GM18951 (cell line): ENCODE measurements at regions not wholly inside any gene's neighbourhood (a gene's known extent, or its start where the extent isn't known, plus 50 kb on each side); places are given as distances from the start of the nearest gene placed in this dataset.

Experiments used
- POLR2A ChIP-seq: IDR thresholded peaks from 4 replicates; pipeline ENCODE4 v1.6.1; 2011; ENCODE audit warnings: mild to moderate bottlenecking; ENCODE audit not compliant: insufficient read length, insufficient read depth; ENCODE audit errors: extremely low read depth
- in situ Hi-C: fragments of 300-500 bp; cut with MboI; formaldehyde crosslinking; loops from one replicate; pipeline ENCODE4 v1.12.0; 2022; ENCODE audit warnings: low sequenced_read_pairs, mixed read lengths, inconsistent platforms; ENCODE audit not compliant: unreplicated experiment

DNA sequence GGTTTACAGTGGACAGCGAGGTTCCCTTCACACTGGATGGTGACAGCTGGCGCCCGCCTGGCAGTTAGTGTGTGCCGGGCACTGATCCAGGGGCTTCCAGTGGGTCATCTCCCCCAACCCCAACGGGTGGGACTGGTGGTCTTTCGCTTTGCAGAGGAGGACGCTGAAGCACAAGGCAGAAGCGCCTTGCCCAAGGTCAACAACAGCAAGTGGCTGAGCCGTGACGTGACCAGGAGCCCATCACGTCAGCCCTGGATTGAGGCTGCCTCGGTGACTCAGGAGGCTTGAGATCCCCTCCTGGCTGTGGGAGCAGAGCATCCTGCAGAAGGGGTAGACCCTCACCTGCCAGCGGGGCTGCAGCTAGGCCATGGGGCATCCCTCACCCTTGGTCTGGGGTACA is 215.3 kb downstream of the RBFOX3 start:
- TF ChIP-seq POLR2A = no peak
- in situ Hi-C loops = loop anchor here (10.0 kb wide), 1 partner anchor 311 kb away; no protein-coding TSS in a partner anchor

- in situ Hi-C loops = loop anchor here (10.0 kb wide), 1 partner anchor 310 kb away; no protein-coding TSS in a partner anchor
- no peak for TF ChIP-seq POLR2A
Measured at GRCh38 chr17:79395066-79395465, 215.8 kb downstream of the RBFOX3 start.

- no peak for TF ChIP-seq POLR2A
- in situ Hi-C loops = loop anchor here (10.0 kb wide), 1 partner anchor 309 kb away; no protein-coding TSS in a partner anchor
Measured at GRCh38 chr17:79393358-79394052, 217.3 kb downstream of the RBFOX3 start.

GRCh38 chr17:79392598-79392997 is 218.3 kb downstream of the RBFOX3 start:
- TF ChIP-seq POLR2A = no peak
- in situ Hi-C loops = loop anchor here (10.0 kb wide), 1 partner anchor 308 kb away; no protein-coding TSS in a partner anchor

GRCh38 chr17:79391376-79392233 is 219.2 kb downstream of the RBFOX3 start:
- no peak for TF ChIP-seq POLR2A
- in situ Hi-C loops = loop anchor here (10.0 kb wide), 1 partner anchor 307 kb away; no protein-coding TSS in a partner anchor

GRCh38 chr17:79389896-79390295 is 221.0 kb downstream of the RBFOX3 start:
- TF ChIP-seq POLR2A = no peak
- in situ Hi-C loops = loop anchor here (10.0 kb wide), 2 partner anchors 205 to 305 kb away; no protein-coding TSS in a partner anchor

DNA sequence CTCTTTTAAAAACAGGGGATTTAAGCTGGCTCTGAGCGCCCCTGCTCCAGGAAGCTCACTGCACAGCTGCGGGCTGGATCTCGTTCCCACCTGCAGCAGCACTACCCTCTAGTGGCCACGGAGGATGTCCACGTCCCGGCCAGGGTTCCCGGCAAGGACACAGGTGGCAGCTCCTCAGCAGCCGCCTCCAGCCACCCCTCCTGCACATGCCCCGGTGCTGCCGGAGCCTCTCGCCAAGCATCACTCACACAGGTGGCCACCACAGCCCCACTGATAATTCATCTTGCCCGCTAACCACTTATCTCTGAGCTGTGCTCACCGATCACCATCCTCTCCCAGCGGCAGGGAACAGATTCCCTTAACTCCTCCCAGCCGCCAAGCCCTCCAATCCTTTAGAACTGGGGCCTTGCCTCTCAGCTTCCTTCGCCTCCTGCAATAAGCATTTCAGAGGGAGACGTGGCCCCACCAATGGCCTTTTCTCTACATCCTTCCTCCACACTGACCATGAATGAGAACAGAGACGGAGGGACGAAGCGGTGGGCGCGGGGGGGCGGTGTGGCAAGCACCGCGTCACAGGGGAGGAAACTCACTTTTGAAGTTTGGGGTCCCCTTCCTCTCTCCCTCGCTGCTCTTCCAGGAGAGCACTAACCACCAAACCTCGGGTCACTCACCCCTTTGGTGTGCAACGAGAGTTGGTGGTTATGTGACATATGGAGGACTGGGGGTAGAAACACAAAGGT is 222.1 kb downstream of the RBFOX3 start:
- no peak for TF ChIP-seq POLR2A
- in situ Hi-C loops = loop anchor here (10.0 kb wide), 1 partner anchor 204 kb away; no protein-coding TSS in a partner anchor

DNA sequence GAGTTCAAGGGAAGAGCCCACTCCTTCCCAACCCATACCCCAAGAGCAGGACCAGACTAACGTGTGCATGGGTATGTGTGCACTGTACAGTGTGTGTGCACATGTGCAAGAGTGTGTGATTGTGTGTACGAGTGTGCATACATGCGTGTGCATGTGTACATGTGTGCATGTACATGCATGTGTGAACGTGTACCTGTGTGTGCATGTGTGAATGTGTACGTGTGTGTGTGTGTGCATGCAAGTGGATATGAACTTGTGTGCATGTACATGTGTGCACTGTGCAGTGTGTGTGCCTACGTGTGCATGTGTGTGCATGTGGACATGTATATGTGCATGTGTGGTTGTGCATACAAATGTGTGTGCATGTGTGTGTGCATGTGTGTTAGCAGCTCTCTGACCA is 223.1 kb downstream of the RBFOX3 start:
- no peak for TF ChIP-seq POLR2A
- in situ Hi-C loops = loop anchor here (10.0 kb wide), 1 partner anchor 203 kb away; no protein-coding TSS in a partner anchor

- no peak for TF ChIP-seq POLR2A
Measured at GRCh38 chr17:79385962-79386563, 224.8 kb downstream of the RBFOX3 start.

GRCh38 chr17:79382313-79382712 is 228.5 kb downstream of the RBFOX3 start:
- in situ Hi-C loops = loop anchor here (10.0 kb wide), 1 partner anchor 198 kb away; no protein-coding TSS in a partner anchor

More at GRCh38 chr17:79385962-79386563, 224.8 kb downstream of the RBFOX3 start:
- in situ Hi-C loops = loop anchor here (10.0 kb wide), 1 partner anchor 201 kb away; no protein-coding TSS in a partner anchor

DNA sequence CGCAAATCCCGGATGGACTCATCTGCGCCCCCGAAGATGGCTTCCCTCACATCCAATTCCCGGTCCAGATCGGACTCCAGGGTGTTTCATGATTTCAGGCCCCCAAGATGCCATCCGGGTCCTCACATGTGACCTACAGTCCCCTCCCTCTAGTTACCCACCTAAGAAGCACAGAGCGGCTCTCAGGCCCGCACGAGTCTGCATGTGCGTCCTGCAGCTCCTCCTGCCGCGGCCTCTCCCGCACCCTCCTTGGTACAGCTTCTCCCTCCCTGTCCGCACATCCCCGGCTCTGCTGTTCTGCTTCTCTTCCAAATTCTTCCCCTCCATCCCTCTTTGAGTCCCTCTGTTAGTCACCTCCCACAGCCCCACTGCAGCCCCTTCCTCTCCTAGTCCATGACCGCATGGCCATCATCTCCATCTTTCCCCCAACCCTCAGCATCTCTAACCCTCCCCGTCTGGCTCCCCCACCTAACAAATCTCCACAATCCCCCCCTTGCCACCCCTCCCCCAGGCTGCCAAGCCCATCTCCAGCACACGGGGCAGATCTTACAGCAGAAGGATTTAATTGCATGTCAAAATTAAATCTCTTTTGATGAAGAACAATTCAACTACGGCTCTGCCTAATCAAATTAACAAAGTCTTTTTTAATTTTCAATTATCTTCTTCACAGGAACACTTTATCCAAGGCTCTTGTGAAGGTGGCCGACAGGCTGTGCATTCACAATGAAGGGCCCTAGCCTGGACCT is 231.0 kb downstream of the RBFOX3 start:
- no peak for TF ChIP-seq POLR2A
- in situ Hi-C loops = loop anchor here (10.0 kb wide), 1 partner anchor 195 kb away; no protein-coding TSS in a partner anchor

More at GRCh38 chr17:79382313-79382712, 228.5 kb downstream of the RBFOX3 start:
- no peak for TF ChIP-seq POLR2A
